Natural killer cell (primary cell): ENCODE measurements at regions not wholly inside any gene's neighbourhood (a gene's known extent, or its start where the extent isn't known, plus 50 kb on each side); places are given as distances from the start of the nearest gene placed in this dataset.

ENCODE experiments used
- ATAC-seq, 3 donors: fragments of 150-1000 bp in 2 of 3; fragments of 200-7000 bp in 1 of 3; cut with Tn5 transposase; 1 replicate in 1 of 3; 2 replicates in 2 of 3; pipeline ENCODE4 v1.10.0; 2021; ENCODE audit warnings: mild to moderate bottlenecking in 2 of 3, moderate library complexity in 2 of 3
- DNase-seq, 2 donors: peaks; one replicate each; pipeline versions ENCODE4 v3.0.0 to v3.0.0-alpha.2; 2013 to 2021; ENCODE audit warnings: mixed read lengths in 1 of 2
- H3K27ac ChIP-seq: one replicate; pipeline ENCODE4 v1.5.1; 2013; ENCODE audit warnings: mild to moderate bottlenecking, low read length
- H3K27me3 ChIP-seq: one replicate; pipeline ENCODE4 v1.6.1; 2013; ENCODE audit warnings: low read length; ENCODE audit not compliant: control insufficient read depth, insufficient read depth
- H3K36me3 ChIP-seq: one replicate; pipeline ENCODE4 v1.6.1; 2013; ENCODE audit warnings: low read length; ENCODE audit not compliant: control insufficient read depth, insufficient read depth
- H3K4me1 ChIP-seq: one replicate; pipeline ENCODE4 v1.6.1; 2013; ENCODE audit warnings: low read length; ENCODE audit not compliant: control insufficient read depth, insufficient read depth
- H3K4me3 ChIP-seq: one replicate; pipeline ENCODE4 v1.5.1; 2013; ENCODE audit warnings: low read length
- H3K9me3 ChIP-seq: one replicate; pipeline ENCODE4 v1.6.1; 2013; ENCODE audit warnings: low read length; ENCODE audit not compliant: control insufficient read depth, insufficient read depth
- H3K27ac Mint-ChIP-seq, 2 donors: one replicate each; pipeline ENCODE4 v1.8.0; 2022; ENCODE audit warnings: mild to moderate bottlenecking in 2 of 2, mixed read lengths in 2 of 2, moderate library complexity in 1 of 2
- H3K27me3 Mint-ChIP-seq, 2 donors: one replicate each; pipeline ENCODE4 v1.8.0; 2022; ENCODE audit warnings: low read depth in 2 of 2, mixed read lengths in 2 of 2
- H3K36me3 Mint-ChIP-seq: one replicate; pipeline ENCODE4 v1.8.0; 2022; ENCODE audit warnings: mixed read lengths
- H3K4me1 Mint-ChIP-seq, 2 donors: one replicate each; pipeline ENCODE4 v1.8.0; 2022; ENCODE audit warnings: mixed read lengths in 2 of 2
- H3K4me3 Mint-ChIP-seq: one replicate; pipeline ENCODE4 v1.8.0; 2022; ENCODE audit warnings: mild to moderate bottlenecking, moderate library complexity, mixed read lengths
- H3K9me3 Mint-ChIP-seq, 2 donors: one replicate each; pipeline ENCODE4 v1.8.0; 2022; ENCODE audit warnings: mixed read lengths in 2 of 2
- WGBS: methylation state at CpG from one replicate; pipeline ENCODE4 v1.1.7; 2013; ENCODE audit warnings: missing lambda C conversion rate; ENCODE audit not compliant: insufficient coverage; 5-methylcytosine and 5-hydroxymethylcytosine counted together
- intact Hi-C: fragments of 100-400 bp; cut with micrococcal nuclease; formaldehyde crosslinking; loops from one replicate; pipeline ENCODE4 v1.14.2; 2022
- TF ChIP-seq, protein P1 (sequence below): fragments of 200-600 bp; IDR thresholded peaks from one replicate; pipeline ENCODE4 v1.8.0; 2022; ENCODE audit warnings: antibody characterized with exemption

DNA sequence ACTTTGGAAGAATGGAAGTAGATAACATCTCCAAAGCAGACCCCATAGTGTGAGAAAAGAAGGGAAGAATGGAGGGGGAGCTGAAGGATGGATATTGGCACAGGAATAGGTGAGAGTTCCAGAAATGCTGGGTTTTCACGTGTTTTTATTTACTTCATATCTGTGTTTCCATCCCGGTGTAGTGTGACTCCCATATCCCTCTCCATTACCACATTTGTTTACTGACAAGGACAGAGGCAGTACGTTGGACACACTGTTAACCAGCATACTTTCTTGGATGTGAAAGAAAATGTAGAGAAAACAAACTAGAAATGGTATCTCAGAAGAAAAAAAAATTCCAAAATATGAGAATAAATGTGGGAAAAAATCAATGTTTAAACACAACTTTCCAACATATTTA is 124.4 kb upstream of the PFKP start:
- no peaks in the 10 kb centered on the region for H3K27me3 ChIP-seq
- no peak overlapping the region for H3K4me3 Mint-ChIP-seq
- DNase-seq (no peak), ATAC-seq (no peak)
- H3K27ac Mint-ChIP-seq, result no peak overlapping the region
- no peaks in the 10 kb centered on the region for H3K9me3 Mint-ChIP-seq
- H3K27me3 Mint-ChIP-seq, result peaks cover 24 to 27% of the 10 kb centered on the region in 2 donors
- intact Hi-C loops, result no loop called here
- no peak overlapping the region for H3K4me3 ChIP-seq
- 70% methylated on average over 2 of the region's 3 CpGs for whole genome bisulfite sequencing
- H3K27ac ChIP-seq, result no peak overlapping the region
- TF ChIP-seq, protein P1, sequence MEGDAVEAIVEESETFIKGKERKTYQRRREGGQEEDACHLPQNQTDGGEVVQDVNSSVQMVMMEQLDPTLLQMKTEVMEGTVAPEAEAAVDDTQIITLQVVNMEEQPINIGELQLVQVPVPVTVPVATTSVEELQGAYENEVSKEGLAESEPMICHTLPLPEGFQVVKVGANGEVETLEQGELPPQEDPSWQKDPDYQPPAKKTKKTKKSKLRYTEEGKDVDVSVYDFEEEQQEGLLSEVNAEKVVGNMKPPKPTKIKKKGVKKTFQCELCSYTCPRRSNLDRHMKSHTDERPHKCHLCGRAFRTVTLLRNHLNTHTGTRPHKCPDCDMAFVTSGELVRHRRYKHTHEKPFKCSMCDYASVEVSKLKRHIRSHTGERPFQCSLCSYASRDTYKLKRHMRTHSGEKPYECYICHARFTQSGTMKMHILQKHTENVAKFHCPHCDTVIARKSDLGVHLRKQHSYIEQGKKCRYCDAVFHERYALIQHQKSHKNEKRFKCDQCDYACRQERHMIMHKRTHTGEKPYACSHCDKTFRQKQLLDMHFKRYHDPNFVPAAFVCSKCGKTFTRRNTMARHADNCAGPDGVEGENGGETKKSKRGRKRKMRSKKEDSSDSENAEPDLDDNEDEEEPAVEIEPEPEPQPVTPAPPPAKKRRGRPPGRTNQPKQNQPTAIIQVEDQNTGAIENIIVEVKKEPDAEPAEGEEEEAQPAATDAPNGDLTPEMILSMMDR, result no peak
- no peaks in the 10 kb centered on the region for H3K36me3 ChIP-seq
- H3K4me1 Mint-ChIP-seq, result no peaks in the 10 kb centered on the region
- no peaks in the 10 kb centered on the region for H3K36me3 Mint-ChIP-seq
- H3K9me3 ChIP-seq, result no peaks in the 10 kb centered on the region
- H3K4me1 ChIP-seq, result no peaks in the 10 kb centered on the region

DNA sequence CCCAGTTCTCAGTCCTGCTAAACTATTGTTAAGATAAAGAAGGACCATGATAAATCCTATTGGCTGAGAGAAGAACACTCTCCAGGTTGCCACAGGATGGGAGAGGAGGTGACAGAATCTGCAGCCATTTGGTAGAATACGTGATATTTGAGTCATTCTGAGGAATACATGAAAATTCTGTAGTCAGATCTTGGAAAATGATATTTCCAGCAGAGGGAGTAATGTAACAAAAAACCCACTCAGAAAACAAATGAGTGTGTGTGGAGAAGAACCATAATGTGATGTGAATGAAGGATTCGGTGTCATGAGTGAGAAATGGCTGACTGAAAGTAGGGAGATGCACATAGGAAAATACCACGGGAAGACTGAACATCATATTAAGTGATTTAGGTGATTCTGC is 128.5 kb upstream of the PFKP start:
- Histone ChIP-seq H3K9me3 (no peaks in the 10 kb centered on the region), H3K4me3 (no peak overlapping the region), H3K4me1 (no peaks in the 10 kb centered on the region), H3K27ac (no peak overlapping the region), H3K27me3 (no peaks in the 10 kb centered on the region), H3K36me3 (no peaks in the 10 kb centered on the region)
- Mint-ChIP-seq H3K27me3 (peaks cover 21 to 48% of the 10 kb centered on the region in 2 donors), H3K27ac (no peak overlapping the region), H3K9me3 (no peaks in the 10 kb centered on the region), H3K36me3 (no peaks in the 10 kb centered on the region), H3K4me3 (no peak overlapping the region), H3K4me1 (no peaks in the 10 kb centered on the region)
- ATAC-seq (no peak), DNase-seq (no peak)
- intact Hi-C loops, result no loop called here
- WGBS, result 73% methylated on average over 3 of the region's 3 CpGs
- TF ChIP-seq, protein P1, result no peak

DNA sequence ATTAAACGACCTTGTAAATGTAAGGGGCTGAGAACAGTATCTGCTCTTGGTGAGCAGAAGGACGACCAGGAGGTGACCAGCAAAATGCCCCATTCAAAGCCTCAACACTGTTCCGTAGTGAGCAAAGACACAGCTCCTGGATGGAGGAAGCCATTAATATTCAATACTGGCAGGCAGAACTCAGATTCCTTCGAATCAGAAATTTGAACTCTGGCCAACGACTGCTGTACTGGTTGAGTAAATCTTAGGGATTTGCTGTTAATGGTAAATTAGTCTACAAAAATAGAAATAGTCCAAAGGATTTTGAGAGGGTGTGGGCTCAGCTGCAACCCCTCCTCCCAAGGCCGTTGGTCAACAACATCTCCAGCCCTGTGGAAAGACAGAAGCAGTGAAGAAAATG is 130.5 kb upstream of the PFKP start:
- no peaks in the 10 kb centered on the region for H3K36me3 Mint-ChIP-seq

More for the DNA sequence above, 130.5 kb upstream of the PFKP start:
- no peaks in the 10 kb centered on the region for H3K36me3 ChIP-seq
- no peak overlapping the region for H3K27ac Mint-ChIP-seq
- WGBS, result 53% methylated on average over 6 of the region's 6 CpGs
- DNase-seq (no peak), ATAC-seq (no peak)
- H3K4me1 ChIP-seq, result no peaks in the 10 kb centered on the region
- H3K9me3 ChIP-seq, result no peaks in the 10 kb centered on the region
- no peaks in the 10 kb centered on the region for H3K27me3 ChIP-seq
- no peak overlapping the region for H3K27ac ChIP-seq
- no peaks in the 10 kb centered on the region for H3K4me1 Mint-ChIP-seq
- H3K27me3 Mint-ChIP-seq, result peaks cover 17 to 48% of the 10 kb centered on the region in 2 donors
- TF ChIP-seq, protein P1, result no peak
- H3K4me3 ChIP-seq, result no peak overlapping the region
- H3K9me3 Mint-ChIP-seq, result no peaks in the 10 kb centered on the region
- no peak overlapping the region for H3K4me3 Mint-ChIP-seq
- intact Hi-C loops, result no loop called here
